HCT116 (cell line): ENCODE measurements at regions not wholly inside any gene's neighbourhood (a gene's known extent, or its start where the extent isn't known, plus 50 kb on each side); places are given as distances from the start of the nearest gene placed in this dataset.

ENCODE experiments used
- CTCF ChIP-seq, 3 experiments: fragments of 200-600 bp in 1 of 3; sonication (generic) in 1 of 3; IDR thresholded peaks in 2 of 3; conservative IDR thresholded peaks in 1 of 3; 2 replicates each; pipeline ENCODE4 v1.5.1; 2012 to 2017; ENCODE audit warnings: low read depth in 2 of 3, low read length in 2 of 3, antibody characterized with exemption in 1 of 3, borderline replicate concordance in 1 of 3, control low read depth in 1 of 3, mild to moderate bottlenecking in 1 of 3, mixed read lengths in 1 of 3, mixed run types in 1 of 3, moderate library complexity in 1 of 3; ENCODE audit not compliant: insufficient read depth in 1 of 3
- FOSL1 ChIP-seq: IDR thresholded peaks from 2 replicates; pipeline ENCODE4 v1.6.1; 2012; ENCODE audit warnings: low read depth
- POLR2A ChIP-seq: IDR thresholded peaks from 2 replicates; pipeline ENCODE4 v1.7.0; 2011; ENCODE audit warnings: borderline replicate concordance; ENCODE audit not compliant: insufficient read depth, insufficient read length; ENCODE audit errors: extremely low read depth

DNA sequence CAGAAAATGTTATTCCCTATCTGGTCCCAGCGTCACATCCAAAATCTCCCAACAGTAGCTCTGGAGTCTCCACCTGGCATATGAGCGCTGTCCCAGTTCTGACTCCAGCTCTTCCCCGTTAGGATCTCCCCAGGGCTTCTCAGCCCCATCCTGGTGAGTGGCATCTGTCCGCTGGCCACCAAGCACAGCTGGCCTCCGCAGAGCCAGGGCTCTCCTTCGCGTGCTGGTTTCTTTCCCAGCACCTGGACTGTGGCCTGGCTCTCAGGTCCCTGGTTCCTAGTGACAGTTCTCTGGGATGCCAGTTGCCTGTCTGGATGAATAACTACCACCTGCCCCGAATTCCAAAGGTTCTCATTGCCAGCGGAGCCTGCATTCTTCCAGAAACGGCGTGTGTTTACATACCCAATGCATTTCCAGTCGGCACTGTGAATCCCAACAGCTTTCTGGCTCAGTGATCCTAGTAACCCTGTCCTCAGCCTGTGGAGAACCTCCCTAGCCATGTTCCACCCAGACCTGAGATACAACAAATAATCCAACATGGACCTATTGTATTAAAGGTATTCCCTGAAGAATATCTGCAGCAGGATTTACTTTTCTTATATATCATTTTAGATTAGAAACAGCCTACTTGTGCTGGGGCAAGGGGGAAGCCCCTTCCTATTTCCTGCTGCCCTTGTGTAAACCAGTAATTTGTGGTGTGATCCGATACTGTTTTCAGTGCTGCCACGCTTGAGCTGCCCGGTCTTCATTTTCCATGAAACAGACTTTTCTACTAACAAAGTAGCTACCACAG lies 69.9 kb upstream of the PDE10A start:
- no peak for TF ChIP-seq CTCF (IDR thresholded peaks at IDR 0.05 in 2 of 3, conservative IDR thresholded peaks at IDR 0.05 in 1 of 3; ENCODE audit: borderline replicate concordance in 1 of 3, insufficient read depth in 1 of 3, low read depth in 2 of 3, low read length in 2 of 3)
- no peak for TF ChIP-seq POLR2A
- no peak for TF ChIP-seq FOSL1
